Forelimb muscle (tissue), 1 donor: ENCODE measurements at regions not wholly inside any gene's neighbourhood (a gene's known extent, or its start where the extent isn't known, plus 50 kb on each side); places are given as distances from the start of the nearest gene placed in this dataset.
"Not testable (repeated sequence)": the region's sequence is repeated elsewhere in the genome, so short reads cannot be mapped to it uniquely, and the experiment has no call there.

Experiments used
- DNase-seq: peaks from one replicate; pipeline ENCODE4 v3.0.0-alpha.2; 2013; ENCODE audit warnings: low read depth

- no peak for DNase-seq
Observed at GRCh38 chr9:126056312-126057021, 270.2 kb upstream of the MVB12B start.

GRCh38 chr9:126057121-126057825 lies 269.4 kb upstream of the MVB12B start:
- DNase-seq = no peak

- DNase-seq = no peak
Observed at GRCh38 chr9:126058011-126058531, 268.6 kb upstream of the MVB12B start.

GRCh38 chr9:126058591-126058990 lies 268.0 kb upstream of the MVB12B start:
- no peak for DNase-seq

GRCh38 chr9:126061575-126061974 lies 265.1 kb upstream of the MVB12B start:
- DNase-seq = no peak

- DNase-seq = no peak
Observed at GRCh38 chr9:126062158-126062886, 264.3 kb upstream of the MVB12B start.

GRCh38 chr9:126063326-126063725 lies 263.3 kb upstream of the MVB12B start:
- DNase-seq = no peak

- no peak for DNase-seq
Observed at GRCh38 chr9:126066131-126066530, 260.5 kb upstream of the MVB12B start.

GRCh38 chr9:126067031-126067734 lies 259.4 kb upstream of the MVB12B start:
- no peak for DNase-seq

GRCh38 chr9:126068534-126069230 lies 257.9 kb upstream of the MVB12B start:
- DNase-seq = no peak

- no peak for DNase-seq
Observed at GRCh38 chr9:126069400-126069955, 257.2 kb upstream of the MVB12B start.

GRCh38 chr9:126070058-126070655 lies 256.5 kb upstream of the MVB12B start:
- no peak for DNase-seq

- DNase-seq = no peak
Observed at GRCh38 chr9:126071076-126071750, 255.4 kb upstream of the MVB12B start.

GRCh38 chr9:126077656-126078055 lies 249.0 kb upstream of the MVB12B start:
- DNase-seq = not testable (repeated sequence)

GRCh38 chr9:126080641-126081040 lies 246.0 kb upstream of the MVB12B start:
- no peak for DNase-seq

- DNase-seq = no peak
Observed at GRCh38 chr9:126081746-126082145, 244.9 kb upstream of the MVB12B start.

- no peak for DNase-seq
Observed at GRCh38 chr9:126084008-126084407, 242.6 kb upstream of the MVB12B start.

GRCh38 chr9:126084696-126085095 lies 241.9 kb upstream of the MVB12B start:
- DNase-seq = no peak

- no peak for DNase-seq
Observed at GRCh38 chr9:126085170-126085569, 241.5 kb upstream of the MVB12B start.

GRCh38 chr9:126088336-126088735 lies 238.3 kb upstream of the MVB12B start:
- no peak for DNase-seq
